A549 (cell line): ENCODE measurements at regions not wholly inside any gene's neighbourhood (a gene's known extent, or its start where the extent isn't known, plus 50 kb on each side); places are given as distances from the start of the nearest gene placed in this dataset.

Source experiments
- CTCF ChIP-seq: fragments of >200 bp; sonication (Bioruptor Twin); formaldehyde crosslinking; IDR thresholded peaks from 3 replicates; pipeline ENCODE4 v1.5.1; 2016
- MAZ ChIP-seq: fragments of 150-350 bp; IDR thresholded peaks from 2 replicates; pipeline ENCODE4 v1.6.1; 2014; ENCODE audit warnings: antibody characterized with exemption, low read depth, low read length, borderline replicate concordance
- POLR2A ChIP-seq: IDR thresholded peaks from 2 replicates; pipeline ENCODE4 v1.6.1; 2012; ENCODE audit warnings: mild to moderate bottlenecking, low read length
- SMC3 ChIP-seq: fragments of >200 bp; sonication (Bioruptor Twin); formaldehyde crosslinking; IDR thresholded peaks from 3 replicates; pipeline ENCODE4 v1.6.1; 2018; ENCODE audit warnings: inconsistent platforms

DNA sequence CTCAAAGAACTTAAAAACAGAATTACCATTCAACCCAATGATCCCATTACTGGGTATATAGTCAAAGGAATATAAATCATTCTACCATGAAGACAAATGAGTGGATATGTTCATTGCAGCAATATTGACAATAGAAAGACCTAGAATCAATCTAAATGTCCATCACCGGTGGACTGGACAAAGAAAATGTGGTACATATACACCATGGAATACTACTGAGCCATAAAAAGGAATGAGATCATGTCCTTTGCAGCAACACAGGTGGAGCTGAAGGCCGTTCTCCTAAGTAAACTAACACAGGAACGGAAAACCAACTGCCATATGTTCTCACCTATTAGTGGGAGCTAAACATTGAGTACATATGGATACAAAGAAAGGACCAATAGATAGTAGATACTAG, 576.7 kb upstream of the CITED2 start:
- no peak for TF ChIP-seq POLR2A
- TF ChIP-seq CTCF, result no peak
- TF ChIP-seq MAZ, result no peak
- TF ChIP-seq SMC3, result no peak
